Middle frontal gyrus (tissue), 1 donor: ENCODE measurements at regions not wholly inside any gene's neighbourhood (a gene's known extent, or its start where the extent isn't known, plus 50 kb on each side); places are given as distances from the start of the nearest gene placed in this dataset.
"Not testable (repeated sequence)": the region's sequence is repeated elsewhere in the genome, so short reads cannot be mapped to it uniquely, and the experiment has no call there.

Experiments
- DNase-seq: peaks from one replicate; pipeline ENCODE4 v3.0.0-alpha.2; 2015; ENCODE audit warnings: low spot score; ENCODE audit errors: extremely low spot score

GRCh38 chr2:61632276-61633169 is 94.4 kb upstream of the XPO1 start:
- no peak for DNase-seq

DNA sequence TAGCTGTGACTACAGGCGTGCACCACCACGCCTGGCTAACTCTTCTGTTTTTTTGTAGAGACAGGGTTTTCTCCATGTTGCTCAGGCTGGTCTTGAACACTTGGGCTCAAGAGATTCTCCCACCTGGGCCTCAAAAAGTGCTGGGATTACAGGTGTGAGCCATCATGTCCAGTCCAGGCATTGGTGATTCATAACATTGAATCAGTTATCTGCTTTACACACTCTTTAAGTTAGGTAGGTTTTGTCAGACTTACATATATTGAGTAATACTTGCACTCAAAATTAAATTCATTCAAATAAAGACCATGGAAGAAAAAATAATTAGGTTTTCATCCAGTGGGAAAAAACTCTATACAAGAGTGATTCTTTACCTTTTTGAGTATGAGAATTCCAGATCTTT is 93.2 kb upstream of the XPO1 start:
- no peak for DNase-seq

- no peak for DNase-seq
Observed at GRCh38 chr2:61626827-61627226, 88.7 kb upstream of the XPO1 start.

GRCh38 chr2:61623747-61624146 is 85.6 kb upstream of the XPO1 start:
- DNase-seq, result no peak

DNA sequence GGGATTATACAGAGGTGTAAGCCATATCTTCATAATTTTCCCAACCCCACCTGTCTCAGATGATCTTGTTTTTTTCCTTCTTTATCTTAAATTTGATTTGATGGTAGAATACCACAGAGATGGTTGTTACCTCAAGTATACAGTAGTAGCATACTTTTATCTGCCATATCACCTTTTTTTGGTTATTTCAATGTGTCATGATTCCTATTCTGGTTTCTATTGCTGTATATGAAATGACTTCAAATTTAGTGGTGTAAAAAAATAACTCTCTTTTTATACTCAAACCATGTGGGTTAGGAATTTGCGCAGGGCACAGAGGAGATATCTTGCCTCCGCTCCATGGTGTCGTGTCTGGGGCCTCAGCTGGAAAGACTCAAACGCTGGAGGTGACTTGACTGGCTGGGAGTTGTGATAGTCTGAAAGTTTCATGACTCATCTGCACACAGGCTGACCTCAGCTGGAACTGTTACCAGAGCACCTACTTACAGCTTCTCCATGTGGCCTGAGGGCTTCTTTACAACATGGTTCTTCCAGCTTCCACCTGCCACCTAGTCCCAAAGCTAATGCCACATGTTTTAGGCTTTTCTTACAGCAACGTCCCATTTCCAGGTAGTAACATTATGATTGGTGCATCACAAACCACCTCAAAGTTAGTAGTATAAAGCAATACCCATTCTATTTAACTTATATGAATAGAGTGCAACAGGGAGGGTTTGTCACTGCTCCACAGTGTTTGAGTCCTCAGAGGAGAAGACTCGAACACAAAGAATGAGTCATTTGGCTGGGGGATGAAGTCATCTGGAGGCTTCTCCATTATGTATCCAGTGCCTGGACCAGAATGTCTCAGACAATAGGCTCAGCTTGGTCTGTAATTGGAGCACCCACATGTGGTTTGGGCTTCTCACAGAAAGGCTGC is 82.3 kb upstream of the XPO1 start:
- DNase-seq, result no peak

DNA sequence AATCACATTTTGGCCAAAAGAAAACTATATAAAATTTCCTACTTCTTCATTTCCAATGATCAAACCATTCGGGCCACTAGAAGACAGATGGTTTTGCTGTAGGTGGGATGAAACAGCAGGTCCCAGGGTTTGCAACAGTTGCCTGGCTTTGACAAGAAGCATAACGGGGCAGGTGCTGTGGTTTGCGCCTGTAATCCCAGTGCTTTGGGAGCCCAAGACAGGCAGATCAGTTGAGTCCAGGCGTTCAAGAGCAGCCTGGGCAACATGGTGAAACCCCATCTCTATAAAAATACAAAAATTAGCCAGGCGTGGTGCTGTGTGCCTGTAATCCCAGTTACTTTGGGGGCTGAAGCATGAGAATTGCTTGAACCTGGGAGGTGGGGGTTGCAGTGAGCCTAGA is 81.4 kb upstream of the XPO1 start:
- no peak for DNase-seq

DNA sequence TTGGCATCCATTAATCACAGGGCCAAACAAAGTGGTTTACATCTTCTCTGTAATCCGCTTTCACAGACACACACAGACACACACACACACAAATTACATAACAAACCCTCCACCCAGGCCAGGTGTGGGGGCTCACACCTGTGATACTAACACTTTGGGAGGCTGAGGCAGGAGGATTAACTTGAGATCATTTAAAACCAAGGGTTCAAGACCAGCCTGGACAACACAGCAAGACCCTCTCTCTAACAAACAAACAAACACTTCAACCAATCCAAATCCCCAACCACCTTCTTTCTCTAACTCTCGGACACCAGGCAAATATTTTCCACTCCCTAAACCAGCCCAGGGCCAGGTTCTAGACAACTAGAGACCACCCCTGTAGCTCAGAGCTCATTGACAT is 79.5 kb upstream of the XPO1 start:
- DNase-seq, result no peak

GRCh38 chr2:61605245-61605644 is 67.1 kb upstream of the XPO1 start:
- DNase-seq, result no peak

GRCh38 chr2:61604433-61604832 is 66.3 kb upstream of the XPO1 start:
- no peak for DNase-seq

DNA sequence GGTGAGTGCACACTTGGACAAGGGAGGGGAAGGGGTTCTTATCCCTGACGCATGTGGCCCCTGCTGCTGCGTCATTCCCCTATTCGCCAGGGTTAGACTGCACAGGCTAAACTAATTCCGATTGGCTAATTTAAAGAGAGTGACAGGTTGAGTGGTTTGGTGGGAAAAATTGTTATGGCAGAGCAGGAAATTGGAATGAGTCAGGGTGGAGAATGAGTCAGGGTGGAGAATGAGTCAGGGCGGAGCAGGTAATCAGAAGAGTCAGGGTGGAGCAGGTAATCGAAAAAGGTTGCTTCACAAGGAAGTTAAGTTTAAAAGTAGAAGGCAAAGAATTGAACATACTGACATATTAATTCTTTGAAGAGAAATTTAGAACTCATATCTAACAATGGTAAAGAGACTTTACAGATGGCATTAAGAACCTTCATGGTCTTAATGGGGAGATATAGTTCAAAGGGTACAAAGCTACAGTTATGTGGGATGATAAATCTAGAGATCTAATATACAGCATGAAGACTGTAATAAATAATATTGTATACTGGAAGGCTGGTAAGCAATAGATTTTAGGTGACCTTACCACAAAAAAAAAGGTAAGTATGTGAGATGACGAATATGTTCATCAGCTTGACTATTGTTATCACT is 60.5 kb upstream of the XPO1 start:
- not testable (repeated sequence) for DNase-seq

- no peak for DNase-seq
Observed at GRCh38 chr2:61597300-61598289, 59.4 kb upstream of the XPO1 start.

DNA sequence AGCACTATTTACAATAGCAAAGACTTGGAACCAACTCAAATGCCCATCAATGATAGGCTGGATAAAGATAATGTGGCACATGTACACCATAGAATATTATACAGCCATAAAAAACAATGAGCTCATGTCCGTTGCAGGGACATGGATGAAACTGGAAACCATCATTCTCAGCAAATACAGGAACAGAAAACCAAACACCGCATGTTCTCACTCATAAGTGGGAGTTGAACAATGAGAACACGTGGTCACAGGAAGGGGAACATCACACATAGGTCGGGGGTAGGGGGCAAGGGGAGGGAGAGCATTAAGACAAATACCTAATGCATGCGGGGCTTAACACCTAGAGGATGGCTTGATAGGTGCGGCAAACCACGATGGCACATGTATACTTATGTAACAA is 56.0 kb upstream of the XPO1 start:
- not testable (repeated sequence) for DNase-seq

DNA sequence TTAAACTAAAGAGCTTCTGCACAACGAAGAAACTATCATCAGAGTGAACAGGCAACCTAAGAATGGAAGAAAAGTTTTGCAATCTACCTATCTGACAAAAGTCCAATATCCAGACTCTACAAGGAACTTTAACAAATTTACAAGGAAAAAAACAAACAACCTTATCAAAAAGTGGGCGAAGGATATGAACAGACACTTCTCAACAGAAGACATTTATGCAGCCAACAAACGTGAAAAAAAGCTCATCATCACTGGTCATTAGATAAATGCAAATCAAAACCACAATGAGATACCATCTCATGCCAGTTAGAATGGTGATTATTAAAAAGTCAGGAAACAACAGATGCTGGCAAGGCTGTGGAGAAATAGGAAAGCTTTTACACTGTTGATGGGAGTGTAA is 55.5 kb upstream of the XPO1 start:
- DNase-seq, result not testable (repeated sequence)

GRCh38 chr2:61590214-61590613 is 52.1 kb upstream of the XPO1 start:
- DNase-seq, result no peak

GRCh38 chr2:61588566-61588965 is 50.4 kb upstream of the XPO1 start:
- no peak for DNase-seq
